Suprapubic skin (tissue), 4 donors: ENCODE measurements at regions not wholly inside any gene's neighbourhood (a gene's known extent, or its start where the extent isn't known, plus 50 kb on each side); places are given as distances from the start of the nearest gene placed in this dataset.

Experiments used
- CTCF ChIP-seq, 2 donors: fragments of 200-600 bp in 1 of 2; fragments of 450-650 bp in 1 of 2; sonication (generic) in 1 of 2; IDR thresholded peaks; one replicate each; pipeline ENCODE4 v1.5.1; 2016 to 2019; ENCODE audit warnings: antibody characterized with exemption in 2 of 2, mild to moderate bottlenecking in 1 of 2, moderate library complexity in 1 of 2
- EP300 ChIP-seq: sonication (generic); formaldehyde crosslinking; IDR thresholded peaks from one replicate; pipeline ENCODE4 v1.6.1; 2017; ENCODE audit warnings: antibody characterized with exemption
- POLR2A ChIP-seq, 2 donors: fragments of 450-650 bp; IDR thresholded peaks; one replicate each; pipeline ENCODE4 v1.6.1; 2017; ENCODE audit warnings: antibody characterized with exemption in 2 of 2, mild to moderate bottlenecking in 2 of 2, moderate library complexity in 2 of 2
- POLR2AphosphoS5 ChIP-seq, 3 donors: sonication (generic); formaldehyde crosslinking; IDR thresholded peaks; one replicate each; pipeline ENCODE4 v1.6.1; 2017; ENCODE audit warnings: antibody characterized with exemption in 3 of 3

- peak in 1 of 2 donors; percentile 25 for TF ChIP-seq CTCF (IDR thresholded peaks at IDR 0.05)
- no peak for TF ChIP-seq EP300
- TF ChIP-seq POLR2A (IDR thresholded peaks at IDR 0.05), result no peak
- TF ChIP-seq POLR2AphosphoS5 (IDR thresholded peaks at IDR 0.05), result no peak
Observed at GRCh38 chr5:102670224-102670836, 84.8 kb upstream of the PAM start.
